ENCODE measurements at regions not wholly inside any gene's neighbourhood (a gene's known extent, or its start where the extent isn't known, plus 50 kb on each side); places are given as distances from the start of the nearest gene placed in this dataset.

GRCh38 chr10:31081937-31082840 lies 50.5 kb upstream of the ZNF438 start:
- Histone ChIP-seq H3K4me3 (no peak overlapping the region), H3K9me3 (ENCODE audit: low read depth) (no peaks in the 10 kb centered on the region), H4K20me1 (ENCODE audit: insufficient read depth, poor library complexity, severe bottlenecking) (no peaks in the 10 kb centered on the region), H3K79me2 (no peaks in the 10 kb centered on the region), H3K4me1 (ENCODE audit: insufficient read depth) (no peaks in the 10 kb centered on the region), H3K4me2 (no peak overlapping the region), H2AFZ (no peak overlapping the region), H3K36me3 (replicated peaks; ENCODE audit: insufficient read depth, low read depth) (no peaks in the 10 kb centered on the region), H3K9me2 (replicated peaks; ENCODE audit: insufficient read depth) (no peaks in the 10 kb centered on the region), H3K27me3 (no peaks in the 10 kb centered on the region), H3K27ac (no peak overlapping the region)
- no peak for DNase-seq (ENCODE audit: low spot score)
- no peak for TF ChIP-seq EZH2 (IDR thresholded peaks at IDR 0.05; ENCODE audit: borderline replicate concordance)
- TF ChIP-seq CTCF (IDR thresholded peaks at IDR 0.05; ENCODE audit: poor library complexity) = no peak
- TF ChIP-seq EZH2phosphoT487 (IDR thresholded peaks at IDR 0.05; ENCODE audit: low read depth, severe bottlenecking, unreplicated experiment) = no peak
- WGBS (ENCODE audit: low lambda C conversion rate, missing lambda C conversion rate) = 66% methylated on average over 2 of the region's 2 CpGs

- no peaks in the 10 kb centered on the region for H3K79me2 ChIP-seq
- H3K9me2 ChIP-seq (replicated peaks; ENCODE audit: insufficient read depth) = no peaks in the 10 kb centered on the region
- no peak overlapping the region for H3K4me2 ChIP-seq
- H3K4me1 ChIP-seq (ENCODE audit: insufficient read depth) = no peaks in the 10 kb centered on the region
- no peak overlapping the region for H2AFZ ChIP-seq
- DNase-seq (ENCODE audit: low spot score) = peak; percentile 42
- no peak overlapping the region for H3K4me3 ChIP-seq
- TF ChIP-seq CTCF (IDR thresholded peaks at IDR 0.05; ENCODE audit: poor library complexity) (peak; percentile 38), EZH2phosphoT487 (IDR thresholded peaks at IDR 0.05; ENCODE audit: low read depth, severe bottlenecking, unreplicated experiment) (no peak)
- H3K27me3 ChIP-seq = no peaks in the 10 kb centered on the region
- H4K20me1 ChIP-seq (ENCODE audit: insufficient read depth, poor library complexity, severe bottlenecking) = no peaks in the 10 kb centered on the region
- 65% methylated on average over 6 of the region's 6 CpGs for WGBS (ENCODE audit: low lambda C conversion rate, missing lambda C conversion rate)
- no peaks in the 10 kb centered on the region for H3K36me3 ChIP-seq (replicated peaks; ENCODE audit: insufficient read depth, low read depth)
- no peaks in the 10 kb centered on the region for H3K9me3 ChIP-seq (ENCODE audit: low read depth)
- no peak overlapping the region for H3K27ac ChIP-seq
These were observed 52.1 kb upstream of the ZNF438 start for GRCh38 chr10:31083765-31084184.

GRCh38 chr10:31087011-31087410 lies 55.3 kb upstream of the ZNF438 start:
- TF ChIP-seq EZH2 (IDR thresholded peaks at IDR 0.05; ENCODE audit: borderline replicate concordance) (no peak), EZH2phosphoT487 (IDR thresholded peaks at IDR 0.05; ENCODE audit: low read depth, severe bottlenecking, unreplicated experiment) (no peak), CTCF (IDR thresholded peaks at IDR 0.05; ENCODE audit: poor library complexity) (no peak)
- H3K79me2 ChIP-seq = no peaks in the 10 kb centered on the region
- H3K27ac ChIP-seq = no peak overlapping the region
- H3K9me2 ChIP-seq (replicated peaks; ENCODE audit: insufficient read depth) = no peaks in the 10 kb centered on the region
- H3K4me1 ChIP-seq (ENCODE audit: insufficient read depth) = no peaks in the 10 kb centered on the region
- H3K4me2 ChIP-seq = no peak overlapping the region
- no peaks in the 10 kb centered on the region for H3K9me3 ChIP-seq (ENCODE audit: low read depth)
- no peaks in the 10 kb centered on the region for H3K27me3 ChIP-seq
- WGBS (ENCODE audit: low lambda C conversion rate, missing lambda C conversion rate) = 85% methylated on average over 3 of the region's 3 CpGs
- no peaks in the 10 kb centered on the region for H4K20me1 ChIP-seq (ENCODE audit: insufficient read depth, poor library complexity, severe bottlenecking)
- no peaks in the 10 kb centered on the region for H3K36me3 ChIP-seq (replicated peaks; ENCODE audit: insufficient read depth, low read depth)
- no peak overlapping the region for H2AFZ ChIP-seq
- no peak for DNase-seq (ENCODE audit: low spot score)
- H3K4me3 ChIP-seq = no peak overlapping the region
